HT1080 (cell line): ENCODE measurements at regions not wholly inside any gene's neighbourhood (a gene's known extent, or its start where the extent isn't known, plus 50 kb on each side); places are given as distances from the start of the nearest gene placed in this dataset.
A peak's percentile ranks its signal among the peaks of the same experiment; 100 is the strongest.
"Not testable (repeated sequence)": the region's sequence is repeated elsewhere in the genome, so short reads cannot be mapped to it uniquely, and the experiment has no call there.

Source experiments
- DNase-seq: peaks from one replicate; pipeline ENCODE4 v3.0.0-alpha.2; 2015; ENCODE audit warnings: low read depth

GRCh38 chr6:141877275-141877983 lies 255.3 kb upstream of the GJE1 start:
- DNase-seq = no peak

GRCh38 chr6:141874930-141875602 lies 257.7 kb upstream of the GJE1 start:
- DNase-seq = no peak

DNA sequence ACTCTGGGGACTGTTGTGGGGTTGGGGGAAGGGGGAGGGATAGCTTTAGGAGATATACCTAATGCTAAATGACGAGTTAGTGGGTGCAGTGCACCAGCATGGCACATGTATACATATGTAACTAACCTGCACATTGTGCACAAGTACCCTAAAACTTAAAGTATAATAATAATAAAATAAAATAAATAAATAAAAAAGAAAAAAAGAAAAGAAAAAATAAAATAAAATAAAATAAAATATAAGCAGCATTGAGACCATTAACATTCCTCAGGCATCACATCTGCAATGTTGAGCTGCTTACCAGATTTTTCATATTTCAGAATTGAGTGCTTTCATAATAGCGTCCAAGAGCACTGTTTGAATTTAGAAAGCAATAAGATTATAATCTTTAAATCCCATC lies 263.2 kb upstream of the GJE1 start:
- not testable (repeated sequence) for DNase-seq

DNA sequence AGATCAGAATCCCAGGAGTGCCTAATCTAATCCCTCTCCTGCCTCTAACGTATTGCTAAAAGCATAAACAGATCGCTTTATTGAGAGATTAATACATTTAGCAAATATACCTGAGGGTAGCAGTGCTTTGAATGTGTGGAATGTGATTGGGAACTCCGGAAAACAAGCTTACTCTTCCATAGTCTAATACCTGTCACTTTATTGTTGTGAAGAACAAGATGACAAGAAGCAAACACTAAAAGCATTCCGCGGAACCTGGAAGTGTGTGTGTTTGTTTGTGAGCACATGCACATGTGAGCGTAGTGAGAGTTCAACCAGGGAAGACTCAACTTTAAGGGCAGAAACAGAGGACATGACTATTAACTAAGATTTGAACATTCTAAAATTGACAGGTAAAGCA lies 265.0 kb upstream of the GJE1 start:
- DNase-seq = no peak

DNA sequence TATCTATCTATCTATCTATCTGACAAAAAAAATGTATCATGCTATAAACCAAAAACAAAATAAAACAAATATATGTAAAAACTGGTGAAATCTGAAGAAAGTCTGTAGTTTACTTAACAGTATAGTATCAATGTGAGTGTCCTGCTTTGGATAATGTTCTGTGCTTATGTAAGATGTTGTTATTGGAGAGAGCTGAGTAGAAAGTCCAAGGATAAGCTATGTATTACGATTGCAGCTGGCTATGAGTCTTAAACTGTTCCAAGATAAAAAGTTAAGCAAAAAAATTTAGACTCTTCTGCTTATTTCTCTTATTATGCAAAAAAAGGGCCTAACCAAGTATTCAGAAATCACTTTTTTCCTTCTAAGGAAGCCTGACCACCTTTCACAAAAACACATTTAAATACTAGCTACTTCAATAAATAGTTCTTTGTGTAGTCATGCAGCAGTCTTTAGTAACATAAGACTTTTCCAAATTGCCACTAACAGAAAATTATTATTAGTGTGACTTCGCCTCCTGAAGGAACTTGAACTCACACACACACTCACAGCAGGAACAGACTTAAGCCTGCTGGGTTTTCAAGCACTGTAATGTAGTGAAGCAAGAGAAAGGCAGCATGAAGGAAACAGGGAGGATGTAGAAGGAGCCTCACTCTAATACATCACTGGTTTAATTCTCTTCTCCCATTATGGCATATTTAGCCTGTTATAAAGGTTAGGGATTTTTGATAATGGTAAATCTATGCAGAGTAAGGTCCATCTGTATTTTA lies 265.8 kb upstream of the GJE1 start:
- DNase-seq = no peak

DNA sequence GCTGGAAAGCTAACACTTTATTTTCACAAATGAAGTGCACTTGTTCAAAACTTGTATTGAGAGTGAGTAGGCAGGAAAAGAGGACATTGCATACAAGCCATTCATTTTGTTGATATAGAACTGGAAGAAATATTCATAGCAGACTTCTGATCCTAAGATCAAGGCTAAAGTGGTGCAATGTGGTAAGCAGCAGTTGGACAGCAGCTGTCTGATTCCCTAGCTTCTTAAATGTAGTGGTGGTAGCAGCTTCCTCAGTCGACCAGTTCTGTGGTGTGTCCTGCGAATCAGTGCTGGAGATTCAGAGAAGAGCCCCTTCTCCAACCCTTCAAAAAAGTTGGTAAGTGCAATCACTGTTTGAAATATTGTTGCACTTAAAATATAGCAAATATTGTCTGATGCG lies 281.7 kb upstream of the GJE1 start:
- no peak for DNase-seq

DNA sequence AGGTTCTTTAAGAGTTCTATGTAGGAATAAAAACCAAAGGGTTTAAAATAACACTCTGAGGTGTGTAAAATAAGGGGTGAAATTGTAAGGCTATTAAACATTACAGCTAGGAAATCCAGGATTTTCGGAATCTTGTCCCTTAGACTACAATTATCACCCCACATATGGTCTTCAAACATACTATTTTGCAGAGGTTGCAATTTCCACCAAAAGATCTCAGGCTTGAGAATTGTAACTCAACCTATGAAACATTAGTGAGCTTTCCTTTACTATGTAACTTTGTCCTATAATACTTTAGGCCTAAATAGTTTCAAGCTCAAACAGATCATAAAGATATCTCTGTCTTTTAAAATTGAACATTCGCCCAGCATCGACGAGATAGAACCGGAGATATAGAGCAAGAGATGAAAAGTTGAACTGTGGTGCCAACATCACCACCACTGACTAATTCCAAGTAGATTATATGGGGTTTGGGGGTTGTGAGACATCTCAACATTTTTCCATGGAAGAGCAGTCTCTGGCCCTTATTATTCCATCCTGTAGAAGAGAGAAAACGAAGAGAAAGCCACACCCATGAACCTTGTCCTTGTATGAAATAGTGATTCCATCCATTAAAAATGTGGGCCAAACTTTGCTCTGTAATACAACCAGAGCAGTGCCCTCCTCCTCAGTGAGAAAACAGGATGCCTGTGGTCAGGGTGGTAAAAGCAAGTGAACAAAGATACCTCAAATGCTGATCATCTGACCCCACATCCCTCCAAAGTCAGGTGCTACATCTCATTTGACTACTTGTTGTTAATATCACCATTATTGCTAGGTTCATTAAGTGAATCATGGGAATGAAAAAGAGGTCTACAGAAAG lies 284.5 kb upstream of the GJE1 start:
- DNase-seq = peak; percentile 88

GRCh38 chr6:141846639-141847038 lies 286.1 kb upstream of the GJE1 start:
- no peak for DNase-seq

DNA sequence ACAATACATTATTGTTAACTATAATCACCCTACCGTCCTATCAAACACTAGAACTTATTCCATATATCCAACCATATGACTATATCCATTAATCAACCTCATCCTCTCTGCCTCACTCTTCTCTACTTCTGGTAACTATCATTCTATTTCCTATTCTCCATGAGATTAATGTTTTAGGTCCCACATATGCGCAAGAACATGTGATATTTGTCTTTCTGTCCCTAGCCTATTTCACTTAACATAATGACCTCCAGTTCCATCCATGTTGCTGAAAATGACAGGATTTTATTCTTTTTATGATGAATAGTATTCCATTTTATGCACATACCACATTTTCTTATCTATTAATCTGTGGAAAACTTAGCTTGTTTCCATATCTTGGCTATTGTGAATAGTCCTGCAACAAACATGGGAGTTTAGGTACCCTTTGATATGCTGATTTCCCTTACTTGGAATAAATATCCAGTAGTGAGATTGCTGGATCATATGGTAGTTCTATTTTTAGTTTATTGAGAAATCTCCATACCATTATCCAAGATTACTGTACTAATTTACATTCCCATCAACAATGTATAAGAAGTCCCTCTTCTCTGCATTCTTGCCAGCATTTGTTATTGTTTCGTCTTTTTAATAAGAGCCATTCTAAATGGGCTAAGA lies 289.4 kb upstream of the GJE1 start:
- no peak for DNase-seq

GRCh38 chr6:141833001-141833655 lies 299.6 kb upstream of the GJE1 start:
- DNase-seq = no peak

GRCh38 chr6:141830530-141830929 lies 302.2 kb upstream of the GJE1 start:
- DNase-seq = no peak

GRCh38 chr6:141829566-141830360 lies 303.0 kb upstream of the GJE1 start:
- no peak for DNase-seq

DNA sequence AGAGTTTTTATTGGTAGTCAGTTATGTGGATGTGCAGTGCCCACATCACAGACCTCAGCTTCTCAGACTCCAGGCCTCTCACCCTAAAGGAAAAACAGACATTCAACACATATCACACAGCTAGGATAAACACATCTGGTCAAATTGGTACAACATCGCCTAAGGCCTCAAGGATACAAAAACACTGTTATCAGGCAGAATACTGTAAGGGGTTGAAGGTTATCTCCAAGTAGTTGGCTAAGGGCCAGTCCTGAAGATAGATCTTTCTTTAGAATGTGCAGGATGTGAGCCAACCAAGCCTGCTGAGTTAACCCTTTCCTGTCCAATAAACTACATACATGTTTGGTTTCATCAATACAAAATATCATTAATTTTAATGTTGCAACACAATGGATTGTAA lies 308.4 kb upstream of the GJE1 start:
- no peak for DNase-seq

GRCh38 chr6:141815039-141815438 lies 317.7 kb upstream of the GJE1 start:
- not testable (repeated sequence) for DNase-seq

DNA sequence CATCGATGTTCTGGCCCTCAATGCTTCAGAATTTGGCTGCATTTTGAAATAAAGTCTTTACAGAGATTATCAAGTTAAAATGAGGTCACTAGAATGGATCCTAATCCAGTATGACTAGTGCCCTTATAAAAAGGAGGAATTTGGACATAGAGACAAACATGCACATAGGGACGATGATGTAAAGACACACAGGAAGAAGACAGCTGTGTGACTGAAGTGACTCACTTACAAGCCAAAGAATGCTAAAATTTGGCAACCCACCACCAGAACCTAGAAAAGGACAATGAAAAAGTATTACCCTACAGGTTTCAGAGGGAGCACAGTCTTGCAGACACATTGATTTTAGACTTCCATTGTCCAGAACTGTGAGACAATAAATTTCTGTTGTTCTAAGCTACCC lies 322.8 kb upstream of the GJE1 start:
- DNase-seq = peak; percentile 57

GRCh38 chr6:141808662-141809061 lies 324.1 kb upstream of the GJE1 start:
- no peak for DNase-seq

DNA sequence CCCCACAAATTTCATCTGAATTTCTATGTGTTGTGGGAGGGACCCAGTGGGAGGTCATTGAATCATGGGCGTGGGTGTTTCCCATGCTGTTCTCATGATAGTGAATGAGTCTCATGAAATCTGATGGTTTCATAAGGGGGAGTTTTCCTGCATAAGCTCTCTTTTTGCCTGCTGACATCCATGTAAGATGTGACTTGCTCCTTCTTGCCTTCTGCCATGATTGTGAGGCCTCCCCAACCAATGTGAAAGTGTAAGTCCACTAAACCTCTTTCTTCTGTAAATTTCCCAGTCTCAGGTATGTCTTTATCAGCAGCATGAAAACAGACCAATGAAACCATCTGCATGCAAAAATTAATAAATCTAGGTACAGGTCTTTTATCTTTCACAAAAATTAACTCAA lies 331.8 kb upstream of the GJE1 start:
- not testable (repeated sequence) for DNase-seq

DNA sequence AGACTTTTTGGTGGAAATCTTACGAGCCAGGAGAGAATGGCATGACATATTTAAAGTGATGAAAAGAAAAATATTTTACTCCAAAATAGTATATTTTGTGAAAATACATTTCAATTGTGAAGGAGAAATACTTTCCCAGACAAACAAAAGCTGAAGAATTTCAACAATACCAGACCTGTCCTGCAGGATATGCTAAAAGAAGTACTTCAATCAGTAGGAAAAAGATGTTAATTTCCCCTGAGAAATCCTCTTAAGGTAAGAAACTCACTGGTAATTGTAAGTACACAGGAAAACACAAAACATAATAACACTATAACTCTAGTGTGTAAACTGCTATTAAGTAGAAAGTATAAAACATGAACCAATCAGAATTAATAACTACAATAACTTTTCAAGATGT lies 341.8 kb upstream of the GJE1 start:
- no peak for DNase-seq

DNA sequence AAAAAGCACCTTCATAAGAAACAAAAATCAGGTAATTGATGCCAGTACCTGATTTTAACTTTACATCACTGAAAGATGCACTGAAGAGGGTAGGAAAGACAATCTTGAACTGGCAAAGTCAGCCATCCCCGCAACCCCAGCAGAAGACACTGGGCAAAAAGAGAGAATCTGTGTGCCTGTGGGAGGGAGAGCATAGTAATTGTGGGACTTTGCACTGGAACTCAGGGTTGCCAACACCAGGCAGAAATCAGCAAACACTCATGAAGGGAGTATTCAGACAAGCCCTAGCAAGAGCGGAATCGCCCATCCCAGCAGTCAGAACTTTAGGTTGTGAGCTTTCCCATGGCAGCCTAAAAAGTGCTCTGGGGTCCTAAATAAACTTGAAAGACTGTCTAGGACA lies 344.6 kb upstream of the GJE1 start:
- DNase-seq = no peak

DNA sequence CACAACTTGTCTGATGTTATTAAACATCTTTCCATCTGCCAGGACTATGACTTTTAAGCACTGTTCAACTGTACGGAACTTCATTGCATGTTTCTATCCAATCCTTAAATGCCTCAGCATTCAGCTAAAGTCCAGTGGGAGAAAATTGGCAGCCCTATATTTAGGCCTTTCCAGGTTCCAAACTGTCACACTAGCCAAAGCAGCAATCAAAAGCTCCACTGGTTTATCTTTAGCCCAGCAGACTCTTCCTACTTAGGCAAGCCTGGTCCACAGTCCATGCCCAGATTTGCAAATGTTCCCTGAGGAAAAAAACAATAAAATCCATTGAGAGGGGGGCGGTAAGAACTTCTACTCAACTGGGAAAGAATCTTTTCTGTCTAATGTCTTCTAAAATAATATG lies 349.1 kb upstream of the GJE1 start:
- DNase-seq = no peak
